ENCODE measurements at regions not wholly inside any gene's neighbourhood (a gene's known extent, or its start where the extent isn't known, plus 50 kb on each side); places are given as distances from the start of the nearest gene placed in this dataset.

DNA sequence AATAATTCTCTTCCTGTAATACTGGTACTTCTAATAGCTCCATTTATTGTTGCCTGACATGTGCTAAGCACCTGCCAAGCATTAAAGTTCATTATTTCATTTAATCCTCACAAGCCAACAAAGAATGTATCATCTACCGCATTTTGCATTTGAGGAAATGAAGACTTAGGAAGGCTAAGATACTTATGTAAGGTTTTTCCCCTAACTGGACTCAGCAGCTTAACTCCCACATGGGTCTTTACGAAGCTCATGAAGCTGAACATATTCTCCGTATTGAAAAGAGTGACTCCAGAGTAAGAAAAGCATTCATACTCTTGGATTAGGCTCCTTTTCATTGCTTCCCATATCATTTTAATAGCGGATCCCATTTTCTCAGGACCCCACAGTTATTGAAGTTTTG, 155.7 kb upstream of the TMEM72 start:
- no peak for TF ChIP-seq CTCF (IDR thresholded peaks at IDR 0.05)
- no peak for TF ChIP-seq POLR2A (IDR thresholded peaks at IDR 0.05)

All from thyroid gland (tissue), 4 donors.